CD4-positive, alpha-beta T cell treated with Interferon gamma for 1 hour (primary cell): ENCODE measurements at regions not wholly inside any gene's neighbourhood (a gene's known extent, or its start where the extent isn't known, plus 50 kb on each side); places are given as distances from the start of the nearest gene placed in this dataset.
"Not testable (repeated sequence)": the region's sequence is repeated elsewhere in the genome, so short reads cannot be mapped to it uniquely, and the experiment has no call there.

Experiments used
- DNase-seq: peaks from one replicate; pipeline ENCODE4 v3.0.0-alpha.2; 2020

DNA sequence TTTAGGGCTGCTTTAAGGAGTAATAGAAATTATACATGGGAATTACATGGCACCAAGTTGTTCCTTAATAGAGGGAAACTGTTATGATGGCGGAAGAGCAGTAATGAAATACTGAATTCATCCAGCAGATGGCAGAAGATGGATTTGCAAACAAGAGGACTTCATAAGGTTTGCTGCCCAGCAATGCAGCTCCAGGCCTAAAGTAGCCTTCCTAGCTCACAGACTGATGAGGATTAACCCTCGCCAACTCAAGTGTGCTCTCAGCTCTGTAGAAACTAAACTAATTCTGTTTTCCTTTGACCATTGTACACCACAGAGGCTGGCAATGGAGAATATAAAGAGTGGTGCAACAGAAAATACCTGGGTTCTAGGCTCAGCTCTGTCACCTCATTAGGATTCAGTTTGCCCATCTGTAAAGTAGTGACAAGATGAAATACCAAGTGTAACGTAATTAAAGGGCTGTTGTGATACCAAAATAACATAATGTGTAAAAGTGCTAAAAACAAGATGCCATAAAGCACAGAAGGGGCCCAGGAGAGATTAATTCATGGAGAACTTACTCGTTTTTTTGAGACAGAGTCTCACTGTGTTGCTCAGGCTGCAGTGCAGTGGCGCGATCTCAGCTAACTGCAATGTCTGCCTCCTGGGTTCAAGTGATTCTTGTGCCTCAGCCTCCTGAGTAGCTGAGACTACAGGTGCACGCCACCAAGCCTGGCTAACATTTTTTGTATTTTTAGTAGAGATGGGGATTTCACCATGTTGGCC is 102.4 kb upstream of the SERBP1 start:
- no peak for DNase-seq

DNA sequence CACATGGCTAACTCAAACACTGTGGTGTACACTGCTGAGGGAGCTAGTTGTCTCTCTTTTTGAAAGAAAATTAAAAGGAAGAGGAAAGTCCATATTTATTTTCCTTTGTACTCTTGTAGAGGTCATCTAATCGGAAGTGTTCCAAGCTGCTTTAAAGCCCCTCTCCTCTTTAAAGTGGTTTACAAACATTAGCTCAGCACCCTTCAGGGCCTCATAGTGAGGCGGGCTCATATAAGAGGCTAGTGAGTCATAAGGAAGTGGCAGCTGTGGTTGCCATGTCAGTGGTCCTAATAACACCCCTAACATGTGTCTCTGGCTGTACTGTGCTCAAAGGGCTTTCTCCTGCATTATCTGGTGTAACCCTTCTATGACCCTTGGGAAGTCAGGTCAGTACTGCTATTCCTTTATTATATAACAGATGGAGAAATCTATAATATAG is 104.4 kb upstream of the SERBP1 start:
- no peak for DNase-seq

- peak; percentile 34 for DNase-seq
These were observed 105.3 kb upstream of the SERBP1 start for GRCh38 chr1:67535474-67535873.

DNA sequence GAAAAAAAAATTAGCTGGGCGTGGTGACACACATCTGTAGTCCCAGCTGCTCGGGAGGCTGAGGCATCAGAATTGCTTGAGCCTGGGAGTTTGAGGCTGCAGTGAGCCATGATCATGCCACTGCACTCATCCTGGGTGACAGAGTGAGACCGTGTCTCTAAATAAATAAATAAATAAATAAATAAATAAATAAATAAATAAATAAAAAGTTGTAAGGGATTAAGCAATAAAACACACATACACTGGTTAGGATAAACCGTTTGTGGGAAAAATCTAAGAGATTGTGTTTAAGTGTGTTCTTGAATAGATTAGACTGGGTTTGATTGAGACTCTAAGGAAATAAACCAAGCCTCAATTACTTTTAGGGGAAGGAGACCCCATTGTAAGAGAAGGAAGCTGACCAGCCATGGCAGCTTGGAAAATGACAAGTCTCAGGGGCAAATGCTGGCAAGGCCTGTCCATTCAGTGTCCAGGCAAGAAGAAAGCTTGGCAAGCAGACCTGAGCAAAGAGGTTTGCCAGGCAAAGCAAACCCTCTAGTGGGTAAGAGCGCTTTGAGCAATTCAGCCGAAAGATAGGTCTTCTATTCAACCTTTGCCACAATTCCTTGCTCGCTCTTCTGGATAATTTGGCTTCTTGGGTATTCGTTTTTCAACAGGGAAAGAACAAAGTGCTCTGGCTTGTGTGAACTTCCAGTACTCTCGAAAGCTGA is 106.9 kb upstream of the SERBP1 start:
- no peak for DNase-seq

DNA sequence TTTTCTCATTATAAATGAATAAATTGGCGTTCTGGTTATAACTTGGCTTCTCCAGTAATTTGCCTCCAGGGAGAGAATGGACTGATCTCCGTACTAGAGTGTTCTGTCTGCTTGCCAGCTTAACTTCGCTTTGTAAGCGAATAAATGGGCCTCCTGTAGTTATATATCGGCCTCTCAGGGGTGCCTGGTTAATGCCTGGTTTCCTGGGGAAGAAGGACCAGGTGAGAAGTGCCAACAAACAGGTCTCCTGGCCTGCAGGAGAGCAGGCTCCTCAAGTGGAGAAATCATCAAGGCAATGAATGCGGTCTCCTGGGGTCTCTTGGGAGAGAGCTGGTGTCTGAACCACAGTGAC is 107.4 kb upstream of the SERBP1 start:
- DNase-seq = no peak

GRCh38 chr1:67540025-67540732 is 110.0 kb upstream of the SERBP1 start:
- DNase-seq = no peak

- no peak for DNase-seq
These were observed 110.5 kb upstream of the SERBP1 start for GRCh38 chr1:67540733-67541125.

DNA sequence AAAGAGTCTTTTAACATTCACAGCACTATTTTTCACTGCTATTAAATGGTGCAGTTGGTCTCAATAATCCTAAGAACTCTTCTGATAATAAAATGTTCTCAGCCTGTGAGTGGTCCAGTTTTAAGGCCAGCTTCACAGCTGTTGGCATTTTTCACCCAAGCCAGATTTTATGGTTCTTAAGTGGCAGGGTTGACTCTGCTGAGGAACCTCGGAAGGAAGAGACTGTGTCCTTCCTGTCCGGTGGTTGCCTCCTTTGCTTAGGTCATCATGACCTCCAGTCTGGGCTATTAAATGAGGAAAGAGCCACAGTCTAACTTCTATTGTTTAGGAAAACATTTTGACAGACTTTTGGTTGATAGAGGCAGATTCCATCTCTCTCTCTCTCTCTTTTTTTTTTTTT is 112.5 kb upstream of the SERBP1 start:
- no peak for DNase-seq

GRCh38 chr1:67544921-67545320 is 114.7 kb upstream of the SERBP1 start:
- DNase-seq = no peak

DNA sequence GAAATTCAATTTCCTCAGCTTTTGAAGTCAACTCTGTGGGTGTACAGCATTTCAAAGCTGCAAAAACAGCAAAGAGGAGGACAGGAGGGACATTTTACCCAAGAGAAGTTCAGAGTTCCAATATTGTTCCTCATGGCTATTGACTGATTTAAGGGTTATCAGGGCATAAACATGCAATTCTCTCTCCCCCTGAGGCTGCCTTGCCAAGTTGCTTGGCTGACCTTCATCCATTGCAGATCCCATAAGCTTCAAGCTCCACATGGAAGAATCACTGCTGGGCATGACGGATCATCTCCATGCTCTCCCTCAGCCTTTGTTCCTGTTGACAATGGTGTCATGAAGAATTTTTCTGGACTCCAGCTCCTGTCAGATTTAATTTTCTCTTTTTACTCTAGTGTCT is 115.2 kb upstream of the SERBP1 start:
- no peak for DNase-seq

GRCh38 chr1:67551375-67551774 is 121.2 kb upstream of the SERBP1 start:
- DNase-seq = no peak

- DNase-seq = no peak
These were observed 122.1 kb upstream of the SERBP1 start for GRCh38 chr1:67552336-67552759.

GRCh38 chr1:67554204-67554603 is 124.0 kb upstream of the SERBP1 start:
- DNase-seq = not testable (repeated sequence)

GRCh38 chr1:67555461-67556296 is 125.5 kb upstream of the SERBP1 start:
- DNase-seq = no peak

- DNase-seq = no peak
These were observed 126.2 kb upstream of the SERBP1 start for GRCh38 chr1:67556297-67556900.

DNA sequence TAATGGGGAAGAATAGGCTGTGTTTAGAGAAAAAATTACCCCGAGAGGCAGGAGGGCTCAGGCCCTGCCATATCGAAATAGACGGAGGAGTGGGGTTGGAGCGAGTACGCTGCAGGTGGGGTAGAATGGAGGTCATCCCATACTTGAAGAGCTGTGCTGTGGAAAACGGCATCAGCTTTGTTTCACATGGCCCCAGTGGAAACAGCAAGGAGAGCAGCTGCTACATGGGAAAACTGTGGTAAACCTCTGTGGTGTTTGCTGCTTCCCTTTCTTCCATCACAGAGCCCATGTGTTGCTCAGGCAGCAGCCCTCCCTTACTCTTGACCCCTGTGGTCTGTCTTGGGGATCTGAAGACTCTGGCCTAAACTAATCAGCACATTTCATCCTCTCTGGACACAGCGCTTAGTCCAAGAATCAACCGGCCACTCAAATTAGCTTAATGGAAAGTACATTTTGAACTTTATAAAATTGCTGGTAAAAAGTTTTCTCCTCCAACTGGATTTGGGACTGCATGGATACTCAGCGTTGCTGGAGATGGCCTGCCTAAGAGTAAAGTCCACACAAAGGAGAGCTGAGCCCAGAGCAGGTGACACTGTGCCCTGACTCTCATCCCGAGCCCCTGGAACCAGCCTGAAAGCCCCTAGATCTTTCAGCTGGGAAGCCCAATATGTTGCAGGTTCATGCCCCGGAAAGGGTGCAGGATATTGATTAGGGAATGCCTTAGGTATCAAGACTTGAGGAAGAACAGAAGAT is 127.1 kb upstream of the GADD45A start:
- DNase-seq = no peak

- DNase-seq = no peak
These were observed 126.4 kb upstream of the GADD45A start for GRCh38 chr1:67558449-67559193.

GRCh38 chr1:67559222-67559700 is 125.7 kb upstream of the GADD45A start:
- DNase-seq = no peak

DNA sequence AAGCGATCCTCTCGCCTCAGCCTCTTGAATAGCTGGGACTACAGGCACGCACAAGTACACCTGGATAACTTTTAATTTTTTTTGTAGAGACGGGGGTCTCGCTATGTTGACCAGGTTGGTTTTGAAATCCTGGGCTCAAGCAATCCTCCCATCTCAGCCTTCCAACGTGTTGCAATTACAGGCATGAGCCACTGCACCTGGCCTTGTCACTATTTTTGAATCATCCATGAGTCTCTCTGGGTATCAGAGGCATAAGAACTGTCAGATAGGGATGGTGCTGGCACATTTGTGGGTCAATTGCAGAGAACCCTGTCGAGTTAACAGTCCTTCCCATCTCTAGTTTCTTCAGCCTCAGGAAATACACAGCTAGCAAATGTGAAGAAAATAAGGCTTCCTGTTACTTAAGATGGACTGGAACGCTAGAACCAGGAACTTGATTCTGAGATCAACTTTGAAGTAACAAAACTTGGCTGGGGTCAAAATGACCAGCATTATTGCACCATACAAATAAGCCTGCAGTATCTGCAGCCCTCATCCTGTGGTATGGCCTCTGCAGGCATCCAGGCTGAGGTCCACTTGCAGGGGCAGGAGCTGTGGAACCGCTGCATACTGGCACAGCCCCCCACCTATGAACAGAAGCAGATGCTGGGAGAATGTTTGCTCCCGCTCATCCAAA is 124.3 kb upstream of the GADD45A start:
- DNase-seq = no peak

DNA sequence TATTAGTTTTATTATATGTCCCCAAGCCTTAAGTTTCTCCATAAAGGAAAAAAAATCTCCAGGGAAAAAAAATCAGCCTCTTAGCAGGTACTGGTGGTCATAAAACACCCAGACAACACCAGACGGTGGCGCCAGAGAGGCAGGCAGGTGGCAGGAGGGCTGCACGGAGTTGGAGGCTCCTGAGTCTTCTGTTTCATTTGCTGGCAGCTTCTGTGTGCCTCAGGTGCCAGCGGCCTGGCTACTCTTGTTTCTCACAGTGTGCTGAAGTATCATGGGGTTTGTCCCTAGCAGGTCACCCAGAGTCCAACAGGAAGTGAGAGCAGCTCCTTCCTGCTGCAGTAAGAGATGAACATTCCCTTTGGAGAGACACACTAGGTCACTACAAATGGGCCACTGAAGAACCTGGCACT is 123.3 kb upstream of the GADD45A start:
- peak; percentile 65 for DNase-seq
